ENCODE measurements at regions not wholly inside any gene's neighbourhood (a gene's known extent, or its start where the extent isn't known, plus 50 kb on each side); places are given as distances from the start of the nearest gene placed in this dataset.

- no peak for DNase-seq (ENCODE audit: low read depth)
These were observed 278.6 kb upstream of the ITM2A start for GRCh38 chrX:79645749-79646148.

- no peak for DNase-seq (ENCODE audit: low read depth)
These were observed 264.4 kb upstream of the ITM2A start for GRCh38 chrX:79631526-79631925.

- no peak for DNase-seq (ENCODE audit: low read depth)
These were observed 263.2 kb upstream of the ITM2A start for GRCh38 chrX:79630033-79631009.

GRCh38 chrX:79623098-79623762, 256.1 kb upstream of the ITM2A start:
- DNase-seq (ENCODE audit: low read depth), result no peak

GRCh38 chrX:79618280-79618679, 251.1 kb upstream of the ITM2A start:
- no peak for DNase-seq (ENCODE audit: low read depth)

GRCh38 chrX:79604364-79604763, 237.2 kb upstream of the ITM2A start:
- no peak for DNase-seq (ENCODE audit: low read depth)

- no peak for DNase-seq (ENCODE audit: low read depth)
These were observed 234.4 kb upstream of the ITM2A start for GRCh38 chrX:79601341-79602131.

- DNase-seq (ENCODE audit: low read depth), result no peak
These were observed 225.1 kb upstream of the ITM2A start for GRCh38 chrX:79592259-79592658.

GRCh38 chrX:79588233-79588632, 221.1 kb upstream of the ITM2A start:
- no peak for DNase-seq (ENCODE audit: low read depth)

GRCh38 chrX:79573760-79574159, 206.6 kb upstream of the ITM2A start:
- DNase-seq (ENCODE audit: low read depth), result no peak

- no peak for DNase-seq (ENCODE audit: low read depth)
These were observed 205.4 kb upstream of the ITM2A start for GRCh38 chrX:79572566-79572965.

- DNase-seq (ENCODE audit: low read depth), result peak; percentile 0
These were observed 203.5 kb upstream of the ITM2A start for GRCh38 chrX:79570524-79571240.

GRCh38 chrX:79568309-79568708, 201.2 kb upstream of the ITM2A start:
- DNase-seq (ENCODE audit: low read depth), result no peak

GRCh38 chrX:79564362-79564761, 197.2 kb upstream of the ITM2A start:
- no peak for DNase-seq (ENCODE audit: low read depth)

GRCh38 chrX:79559290-79559689, 192.2 kb upstream of the ITM2A start:
- no peak for DNase-seq (ENCODE audit: low read depth)

GRCh38 chrX:79557212-79557611, 190.1 kb upstream of the ITM2A start:
- no peak for DNase-seq (ENCODE audit: low read depth)

GRCh38 chrX:79556800-79557199, 189.7 kb upstream of the ITM2A start:
- no peak for DNase-seq (ENCODE audit: low read depth)

GRCh38 chrX:79530310-79531108, 163.4 kb upstream of the ITM2A start:
- DNase-seq (ENCODE audit: low read depth), result no peak

- no peak for DNase-seq (ENCODE audit: low read depth)
These were observed 157.5 kb upstream of the ITM2A start for GRCh38 chrX:79524642-79525041.

- no peak for DNase-seq (ENCODE audit: low read depth)
These were observed 148.4 kb upstream of the ITM2A start for GRCh38 chrX:79515529-79515928.
